NCI-H774 (cell line): ENCODE measurements at regions not wholly inside any gene's neighbourhood (a gene's known extent, or its start where the extent isn't known, plus 50 kb on each side); places are given as distances from the start of the nearest gene placed in this dataset.
A peak's percentile ranks its signal among the peaks of the same experiment; 100 is the strongest.
"Not testable (repeated sequence)": the region's sequence is repeated elsewhere in the genome, so short reads cannot be mapped to it uniquely, and the experiment has no call there.

Experiments used
- DNase-seq: peaks from one replicate; lab custom pipeline; 2025; lab: John Stamatoyannopoulos, UW

- no peak for DNase-seq
Observed at GRCh38 chrX:45992402-45993123, 552.7 kb downstream of the ZNF674 start.

- DNase-seq: no peak
Observed at GRCh38 chrX:45986971-45987370, 558.2 kb downstream of the ZNF674 start.

- no peak for DNase-seq
Observed at GRCh38 chrX:45986081-45986480, 559.1 kb downstream of the ZNF674 start.

GRCh38 chrX:45982958-45983727 lies 562.1 kb downstream of the ZNF674 start:
- not testable (repeated sequence) for DNase-seq

GRCh38 chrX:45980726-45981125 lies 564.5 kb downstream of the ZNF674 start:
- no peak for DNase-seq

- no peak for DNase-seq
Observed at GRCh38 chrX:45975633-45976032, 569.6 kb downstream of the ZNF674 start.

- no peak for DNase-seq
Observed at GRCh38 chrX:45972636-45973035, 572.6 kb downstream of the ZNF674 start.

- no peak for DNase-seq
Observed at GRCh38 chrX:45959567-45959966, 585.7 kb downstream of the ZNF674 start.

- DNase-seq: no peak
Observed at GRCh38 chrX:45956191-45956870, 588.9 kb downstream of the ZNF674 start.

- DNase-seq: no peak
Observed at GRCh38 chrX:45955661-45956060, 589.6 kb downstream of the ZNF674 start.

GRCh38 chrX:45954026-45954425 lies 591.2 kb downstream of the ZNF674 start:
- no peak for DNase-seq

- no peak for DNase-seq
Observed at GRCh38 chrX:45952030-45952429, 593.2 kb downstream of the ZNF674 start.

- DNase-seq: no peak
Observed at GRCh38 chrX:45935408-45935807, 609.8 kb downstream of the ZNF674 start.

- DNase-seq: no peak
Observed at GRCh38 chrX:45912316-45912715, 632.9 kb downstream of the ZNF674 start.

- no peak for DNase-seq
Observed at GRCh38 chrX:45907786-45908185, 637.4 kb downstream of the ZNF674 start.

GRCh38 chrX:45903781-45904201 lies 641.4 kb downstream of the ZNF674 start:
- DNase-seq: peak; percentile 1

GRCh38 chrX:45900766-45901615 lies 644.2 kb downstream of the ZNF674 start:
- no peak for DNase-seq

- no peak for DNase-seq
Observed at GRCh38 chrX:45894864-45895645, 650.2 kb downstream of the ZNF674 start.

GRCh38 chrX:45889471-45889870 lies 655.8 kb downstream of the ZNF674 start:
- no peak for DNase-seq

GRCh38 chrX:45888518-45888917 lies 656.7 kb downstream of the ZNF674 start:
- no peak for DNase-seq

GRCh38 chrX:45885931-45886330 lies 659.3 kb downstream of the ZNF674 start:
- no peak for DNase-seq
